HG03354 (cell line): ENCODE measurements at regions not wholly inside any gene's neighbourhood (a gene's known extent, or its start where the extent isn't known, plus 50 kb on each side); places are given as distances from the start of the nearest gene placed in this dataset.
"Not testable (repeated sequence)": the region's sequence is repeated elsewhere in the genome, so short reads cannot be mapped to it uniquely, and the experiment has no call there.

Experiments
- ATAC-seq: cut with Tn5 transposase; IDR thresholded peaks from one replicate; pipeline ENCODE4 v1.9.1; 2021; ENCODE audit warnings: mild to moderate bottlenecking; ENCODE audit not compliant: unreplicated experiment, poor library complexity, severe bottlenecking

- ATAC-seq, result peak; percentile 97
Observed at GRCh38 chr12:75944097-75944904, 87.3 kb downstream of the PHLDA1 start.

- ATAC-seq, result peak; percentile 4
Observed at GRCh38 chr12:75943730-75944096, 87.9 kb downstream of the PHLDA1 start.

- not testable (repeated sequence) for ATAC-seq
Observed at GRCh38 chr12:75941661-75942060, 89.9 kb downstream of the PHLDA1 start.

- ATAC-seq, result no peak
Observed at GRCh38 chr12:75939016-75939642, 92.4 kb downstream of the PHLDA1 start.

GRCh38 chr12:75938189-75938588, 93.4 kb downstream of the PHLDA1 start:
- ATAC-seq, result no peak

GRCh38 chr12:75937486-75937885, 94.1 kb downstream of the PHLDA1 start:
- no peak for ATAC-seq

GRCh38 chr12:75936515-75937440, 94.8 kb downstream of the PHLDA1 start:
- ATAC-seq, result no peak

- no peak for ATAC-seq
Observed at GRCh38 chr12:75935539-75936242, 95.9 kb downstream of the PHLDA1 start.

- ATAC-seq, result no peak
Observed at GRCh38 chr12:75933101-75933500, 98.5 kb downstream of the PHLDA1 start.

GRCh38 chr12:75932241-75932640, 99.3 kb downstream of the PHLDA1 start:
- ATAC-seq, result no peak

GRCh38 chr12:75923964-75924666, 107.5 kb downstream of the PHLDA1 start:
- ATAC-seq, result no peak

GRCh38 chr12:75922944-75923642, 108.5 kb downstream of the PHLDA1 start:
- ATAC-seq, result no peak

GRCh38 chr12:75921622-75922289, 109.8 kb downstream of the PHLDA1 start:
- no peak for ATAC-seq

- ATAC-seq, result no peak
Observed at GRCh38 chr12:75917715-75918114, 113.9 kb downstream of the PHLDA1 start.

- peak; percentile 75 for ATAC-seq
Observed at GRCh38 chr12:75917083-75917482, 114.5 kb downstream of the PHLDA1 start.

GRCh38 chr12:75913502-75914351, 117.8 kb downstream of the PHLDA1 start:
- no peak for ATAC-seq
